ENCODE measurements at regions not wholly inside any gene's neighbourhood (a gene's known extent, or its start where the extent isn't known, plus 50 kb on each side); places are given as distances from the start of the nearest gene placed in this dataset.

DNA sequence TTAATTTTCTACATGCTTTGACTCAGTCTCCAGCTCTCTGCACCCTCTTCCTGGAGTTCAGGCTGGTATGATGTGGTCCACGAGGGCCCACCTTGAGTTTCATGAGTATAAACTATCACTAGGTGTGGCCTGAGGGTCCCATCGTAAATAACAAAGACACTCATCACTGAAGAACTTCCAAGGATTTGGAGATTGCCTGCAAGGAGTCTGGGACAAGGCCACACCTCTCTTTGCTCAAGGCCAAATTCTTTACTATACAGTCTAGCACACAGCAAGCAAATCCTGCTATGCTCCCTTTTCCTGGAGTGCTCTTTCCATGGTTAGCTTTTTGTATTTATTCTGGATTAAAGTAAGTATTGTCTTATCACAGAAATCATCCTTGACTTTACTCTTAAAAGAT lies 271.9 kb downstream of the SLC16A7 start:
- no peaks in the 10 kb centered on the region for H3K36me3 ChIP-seq (ENCODE audit: control insufficient read depth, insufficient read depth, low read length)
- ChIA-PET CTCF (no interaction called here), POLR2A (no interaction called here)
- no peak overlapping the region for H3K4me3 ChIP-seq (ENCODE audit: low read depth, low read length)
- no peak for DNase-seq (ENCODE audit: low read depth)
- no peaks in the 10 kb centered on the region for H3K27me3 ChIP-seq (ENCODE audit: control insufficient read depth, insufficient read depth, low read length)
- TF ChIP-seq, protein P1, sequence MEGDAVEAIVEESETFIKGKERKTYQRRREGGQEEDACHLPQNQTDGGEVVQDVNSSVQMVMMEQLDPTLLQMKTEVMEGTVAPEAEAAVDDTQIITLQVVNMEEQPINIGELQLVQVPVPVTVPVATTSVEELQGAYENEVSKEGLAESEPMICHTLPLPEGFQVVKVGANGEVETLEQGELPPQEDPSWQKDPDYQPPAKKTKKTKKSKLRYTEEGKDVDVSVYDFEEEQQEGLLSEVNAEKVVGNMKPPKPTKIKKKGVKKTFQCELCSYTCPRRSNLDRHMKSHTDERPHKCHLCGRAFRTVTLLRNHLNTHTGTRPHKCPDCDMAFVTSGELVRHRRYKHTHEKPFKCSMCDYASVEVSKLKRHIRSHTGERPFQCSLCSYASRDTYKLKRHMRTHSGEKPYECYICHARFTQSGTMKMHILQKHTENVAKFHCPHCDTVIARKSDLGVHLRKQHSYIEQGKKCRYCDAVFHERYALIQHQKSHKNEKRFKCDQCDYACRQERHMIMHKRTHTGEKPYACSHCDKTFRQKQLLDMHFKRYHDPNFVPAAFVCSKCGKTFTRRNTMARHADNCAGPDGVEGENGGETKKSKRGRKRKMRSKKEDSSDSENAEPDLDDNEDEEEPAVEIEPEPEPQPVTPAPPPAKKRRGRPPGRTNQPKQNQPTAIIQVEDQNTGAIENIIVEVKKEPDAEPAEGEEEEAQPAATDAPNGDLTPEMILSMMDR (IDR thresholded peaks at IDR 0.05; ENCODE audit: insufficient read depth, low read depth, low read length), result no peak

DNA sequence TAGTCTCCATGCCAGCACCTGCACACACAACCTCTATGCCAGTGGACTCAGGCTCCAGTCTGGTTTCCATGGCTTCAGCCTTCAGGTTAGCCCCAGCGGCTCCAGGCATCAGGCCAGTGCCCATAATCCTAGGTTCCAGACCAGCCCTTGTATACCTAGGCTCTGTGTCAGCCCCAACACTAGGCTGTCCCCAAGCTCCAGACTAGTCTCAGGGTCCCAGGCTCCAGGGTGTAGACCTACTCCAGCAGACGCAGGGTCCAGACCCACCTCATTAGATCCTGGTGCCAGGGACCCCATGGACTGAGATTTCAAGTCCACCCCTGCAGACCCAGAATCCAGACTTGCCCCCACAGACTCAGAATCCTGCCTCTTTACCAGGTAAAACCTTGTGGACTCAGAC lies 275.9 kb downstream of the SLC16A7 start:
- no peak overlapping the region for H3K4me3 ChIP-seq (ENCODE audit: low read depth, low read length)
- no peak for DNase-seq (ENCODE audit: low read depth)
- no peaks in the 10 kb centered on the region for H3K36me3 ChIP-seq (ENCODE audit: control insufficient read depth, insufficient read depth, low read length)
- no peaks in the 10 kb centered on the region for H3K27me3 ChIP-seq (ENCODE audit: control insufficient read depth, insufficient read depth, low read length)
- POLR2A ChIA-PET, result no interaction called here
- TF ChIP-seq, protein P1 (IDR thresholded peaks at IDR 0.05; ENCODE audit: insufficient read depth, low read depth, low read length), result no peak
- CTCF ChIA-PET, result interaction anchor here (1.5 kb wide), 1 partner anchor 12 kb away, joined by 3 read pairs; no protein-coding TSS in a partner anchor

DNA sequence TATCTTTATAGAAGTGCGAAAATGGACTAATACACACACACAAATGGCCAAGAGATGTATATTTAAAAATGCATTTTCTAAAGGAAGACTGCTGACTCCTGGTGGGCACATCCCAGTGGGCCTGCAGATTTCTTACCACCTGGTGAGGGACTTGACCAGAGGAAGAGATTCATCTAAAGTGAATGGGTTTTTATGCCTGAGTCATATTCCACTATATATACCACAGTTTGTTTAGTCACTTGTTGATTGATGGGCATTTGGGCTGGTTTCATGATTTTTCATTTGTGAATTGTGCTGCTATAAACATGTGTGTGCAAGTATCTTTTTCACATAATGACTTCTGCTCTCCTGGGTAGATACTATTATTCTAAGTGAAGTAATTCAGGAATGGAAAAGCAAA lies 277.3 kb downstream of the SLC16A7 start:
- ChIA-PET CTCF (no interaction called here), POLR2A (no interaction called here)
- Histone ChIP-seq H3K36me3 (ENCODE audit: control insufficient read depth, insufficient read depth, low read length) (no peaks in the 10 kb centered on the region), H3K4me3 (ENCODE audit: low read depth, low read length) (no peak overlapping the region), H3K27me3 (ENCODE audit: control insufficient read depth, insufficient read depth, low read length) (no peaks in the 10 kb centered on the region)
- no peak for DNase-seq (ENCODE audit: low read depth)
- TF ChIP-seq, protein P1 (IDR thresholded peaks at IDR 0.05; ENCODE audit: insufficient read depth, low read depth, low read length), result no peak

DNA sequence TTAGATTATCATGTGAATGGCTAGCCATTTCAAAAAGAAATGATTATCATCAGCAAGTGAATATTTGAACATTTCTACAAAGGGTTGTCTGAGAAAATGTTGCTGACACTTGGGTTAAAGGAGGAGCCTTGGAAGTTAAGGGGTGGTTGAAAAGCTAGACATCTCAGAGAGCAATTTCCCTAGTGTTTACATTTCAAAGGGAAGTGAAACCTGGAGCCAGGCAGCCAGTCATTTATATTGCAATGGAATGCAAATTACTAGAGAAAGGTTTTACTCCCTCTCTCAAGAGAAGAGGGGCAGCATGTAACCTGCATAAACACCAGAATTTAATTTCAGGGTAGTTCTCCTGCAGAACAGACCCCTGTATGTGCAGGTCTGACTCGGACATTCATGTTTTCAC lies 279.0 kb downstream of the SLC16A7 start:
- Histone ChIP-seq H3K27me3 (ENCODE audit: control insufficient read depth, insufficient read depth, low read length) (no peaks in the 10 kb centered on the region), H3K4me3 (ENCODE audit: low read depth, low read length) (no peak overlapping the region), H3K36me3 (ENCODE audit: control insufficient read depth, insufficient read depth, low read length) (no peaks in the 10 kb centered on the region)
- POLR2A ChIA-PET, result no interaction called here
- TF ChIP-seq, protein P1 (IDR thresholded peaks at IDR 0.05; ENCODE audit: insufficient read depth, low read depth, low read length), result no peak
- CTCF ChIA-PET, result no interaction called here
- DNase-seq (ENCODE audit: low read depth), result no peak

DNA sequence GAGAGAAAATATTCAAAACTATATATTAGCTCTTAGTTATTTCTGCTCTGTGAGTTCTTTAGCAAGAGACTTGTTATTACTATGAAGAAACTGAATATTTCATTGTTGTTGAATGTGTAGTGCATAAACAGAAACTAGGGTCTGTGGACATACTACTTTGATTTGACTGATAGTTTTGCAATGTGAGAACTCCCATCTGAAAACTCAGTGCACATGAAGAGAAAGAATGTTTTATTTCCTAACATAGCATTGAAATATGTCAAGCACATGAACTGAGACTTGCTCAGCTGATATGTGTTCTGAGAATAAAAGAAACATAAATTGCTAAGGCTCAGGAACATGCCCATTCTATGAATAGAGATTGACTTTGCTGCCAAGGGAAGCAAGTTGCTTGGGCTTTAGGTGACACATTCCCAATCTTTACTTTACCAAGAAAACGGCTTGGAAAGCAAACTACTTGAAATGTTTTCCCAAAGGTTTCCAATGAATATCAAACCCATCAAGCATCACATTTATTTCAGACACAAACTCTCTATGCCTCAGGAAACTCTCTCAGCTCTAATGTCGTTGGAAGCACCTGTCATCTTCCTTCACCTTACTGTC lies 290.4 kb downstream of the SLC16A7 start:
- no peaks in the 10 kb centered on the region for H3K36me3 ChIP-seq (ENCODE audit: control insufficient read depth, insufficient read depth, low read length)
- TF ChIP-seq, protein P1 (IDR thresholded peaks at IDR 0.05; ENCODE audit: insufficient read depth, low read depth, low read length), result no peak
- DNase-seq (ENCODE audit: low read depth), result no peak
- CTCF ChIA-PET, result interaction anchor here (2.0 kb wide), 1 partner anchor 9 kb away, joined by 4 read pairs; no protein-coding TSS in a partner anchor
- POLR2A ChIA-PET, result no interaction called here
- no peaks in the 10 kb centered on the region for H3K27me3 ChIP-seq (ENCODE audit: control insufficient read depth, insufficient read depth, low read length)
- H3K4me3 ChIP-seq (ENCODE audit: low read depth, low read length), result no peak overlapping the region

All from BJ (cell line).